22Rv1 (cell line): ENCODE measurements at regions not wholly inside any gene's neighbourhood (a gene's known extent, or its start where the extent isn't known, plus 50 kb on each side); places are given as distances from the start of the nearest gene placed in this dataset.

Experiments used
- ZFX ChIP-seq: fragments of 450-650 bp; IDR thresholded peaks from 2 replicates; pipeline ENCODE4 v1.6.1; 2017; ENCODE audit warnings: antibody characterized with exemption, borderline replicate concordance
- TF ChIP-seq, protein P1 (sequence below): fragments of 450-650 bp; IDR thresholded peaks from 2 replicates; pipeline ENCODE4 v1.5.1; 2017; ENCODE audit warnings: mild to moderate bottlenecking

DNA sequence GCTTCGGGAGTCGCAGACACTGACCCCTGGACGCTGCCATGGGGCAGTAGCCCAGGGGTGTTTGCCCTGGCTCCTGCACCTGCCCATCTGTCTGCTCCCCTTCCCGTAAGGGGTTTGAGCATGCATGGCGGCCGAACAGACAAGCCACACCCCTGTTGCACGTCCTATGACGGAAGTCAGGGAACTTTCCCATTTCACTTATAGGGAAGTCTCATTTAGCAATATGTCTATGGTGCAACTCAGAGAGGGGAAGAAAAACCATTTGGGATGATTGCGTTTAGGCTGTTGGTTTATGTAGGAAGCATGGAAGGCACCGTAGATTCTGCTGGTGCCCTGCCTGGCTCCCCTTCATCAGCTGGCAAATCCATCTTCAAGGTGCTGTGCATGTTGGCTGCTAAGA, 112.5 kb downstream of the HAPSTR1 start:
- TF ChIP-seq, protein P1, sequence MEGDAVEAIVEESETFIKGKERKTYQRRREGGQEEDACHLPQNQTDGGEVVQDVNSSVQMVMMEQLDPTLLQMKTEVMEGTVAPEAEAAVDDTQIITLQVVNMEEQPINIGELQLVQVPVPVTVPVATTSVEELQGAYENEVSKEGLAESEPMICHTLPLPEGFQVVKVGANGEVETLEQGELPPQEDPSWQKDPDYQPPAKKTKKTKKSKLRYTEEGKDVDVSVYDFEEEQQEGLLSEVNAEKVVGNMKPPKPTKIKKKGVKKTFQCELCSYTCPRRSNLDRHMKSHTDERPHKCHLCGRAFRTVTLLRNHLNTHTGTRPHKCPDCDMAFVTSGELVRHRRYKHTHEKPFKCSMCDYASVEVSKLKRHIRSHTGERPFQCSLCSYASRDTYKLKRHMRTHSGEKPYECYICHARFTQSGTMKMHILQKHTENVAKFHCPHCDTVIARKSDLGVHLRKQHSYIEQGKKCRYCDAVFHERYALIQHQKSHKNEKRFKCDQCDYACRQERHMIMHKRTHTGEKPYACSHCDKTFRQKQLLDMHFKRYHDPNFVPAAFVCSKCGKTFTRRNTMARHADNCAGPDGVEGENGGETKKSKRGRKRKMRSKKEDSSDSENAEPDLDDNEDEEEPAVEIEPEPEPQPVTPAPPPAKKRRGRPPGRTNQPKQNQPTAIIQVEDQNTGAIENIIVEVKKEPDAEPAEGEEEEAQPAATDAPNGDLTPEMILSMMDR, result no peak
- TF ChIP-seq ZFX, result no peak
